BLaER1 treated with 17β-estradiol and CSF1 and Interleukin-3, amounts not matched to agents 10 nM and 100 nM (cell line): ENCODE measurements at regions not wholly inside any gene's neighbourhood (a gene's known extent, or its start where the extent isn't known, plus 50 kb on each side); places are given as distances from the start of the nearest gene placed in this dataset.

ENCODE experiments used
- H3K27ac ChIP-seq, 11 experiments: shearing (Covaris generic); formaldehyde crosslinking; 2 replicates each; pipeline ENCODE4 v1.8.1; 2022
- H3K27me3 ChIP-seq, 11 experiments: shearing (Covaris generic); formaldehyde crosslinking; 2 replicates each; pipeline ENCODE4 v1.8.1; 2022
- H3K36me3 ChIP-seq, 11 experiments: shearing (Covaris generic); formaldehyde crosslinking; 2 replicates each; pipeline ENCODE4 v1.8.1; 2022
- H3K4me1 ChIP-seq, 10 experiments: shearing (Covaris generic); formaldehyde crosslinking; 2 replicates each; pipeline ENCODE4 v1.8.1; 2022
- H3K4me2 ChIP-seq, 11 experiments: shearing (Covaris generic); formaldehyde crosslinking; 2 replicates each; pipeline ENCODE4 v1.8.1; 2022
- H3K4me3 ChIP-seq, 10 experiments: shearing (Covaris generic); formaldehyde crosslinking; 2 replicates each; pipeline ENCODE4 v1.8.1; 2022
- H3K9ac ChIP-seq, 11 experiments: shearing (Covaris generic); formaldehyde crosslinking; 2 replicates each; pipeline ENCODE4 v1.8.1; 2022
- H3K9me3 ChIP-seq, 11 experiments: shearing (Covaris generic); formaldehyde crosslinking; replicated peaks in 1 of 11; 2 replicates each; pipeline ENCODE4 v1.8.1; 2022
- H4K20me1 ChIP-seq, 11 experiments: shearing (Covaris generic); formaldehyde crosslinking; 2 replicates each; pipeline ENCODE4 v1.8.1; 2022
- Cebpa-rat ChIP-seq, 11 experiments: shearing (Covaris generic); IDR thresholded peaks; 2 replicates each; pipeline ENCODE4 v1.8.1; 2022

GRCh38 chr20:11311659-11312224, 606.0 kb upstream of the BTBD3 start:
- Histone ChIP-seq H3K27me3 (no peaks in the 10 kb centered on the region), H3K9me3 (no peaks in the 10 kb centered on the region), H4K20me1 (no peaks in the 10 kb centered on the region), H3K4me3 (no peak overlapping the region), H3K27ac (no peak overlapping the region), H3K9ac (no peak overlapping the region), H3K4me1 (no peaks in the 10 kb centered on the region), H3K36me3 (no peaks in the 10 kb centered on the region), H3K4me2 (no peak overlapping the region)
- TF ChIP-seq Cebpa-rat (IDR thresholded peaks at IDR 0.05), result no peak

GRCh38 chr20:11315525-11315924, 602.2 kb upstream of the BTBD3 start:
- H3K36me3 ChIP-seq, result no peaks in the 10 kb centered on the region
- H3K27ac ChIP-seq, result no peak overlapping the region
- H3K4me3 ChIP-seq, result no peak overlapping the region
- no peaks in the 10 kb centered on the region for H3K27me3 ChIP-seq
- no peak for TF ChIP-seq Cebpa-rat (IDR thresholded peaks at IDR 0.05)
- no peaks in the 10 kb centered on the region for H4K20me1 ChIP-seq
- no peak overlapping the region for H3K4me2 ChIP-seq
- peaks cover 0 to 8% (median 0%) of the 10 kb centered on the region in 11 experiments; a peak in 3 of 22 replicates for H3K9me3 ChIP-seq
- no peak overlapping the region for H3K9ac ChIP-seq
- no peaks in the 10 kb centered on the region for H3K4me1 ChIP-seq

- H3K9ac ChIP-seq, result no peak overlapping the region
- H4K20me1 ChIP-seq, result no peaks in the 10 kb centered on the region
- H3K4me3 ChIP-seq, result no peak overlapping the region
- no peak overlapping the region for H3K27ac ChIP-seq
- no peaks in the 10 kb centered on the region for H3K4me1 ChIP-seq
- peaks cover 0 to 12% (median under 1%) of the 10 kb centered on the region in 11 experiments; a peak in 10 of 22 replicates for H3K9me3 ChIP-seq
- H3K27me3 ChIP-seq, result no peaks in the 10 kb centered on the region
- TF ChIP-seq Cebpa-rat (IDR thresholded peaks at IDR 0.05), result no peak
- H3K36me3 ChIP-seq, result no peaks in the 10 kb centered on the region
- H3K4me2 ChIP-seq, result no peak overlapping the region
These were observed 601.4 kb upstream of the BTBD3 start for GRCh38 chr20:11316244-11316643.

- Histone ChIP-seq H3K27ac (no peak overlapping the region), H3K4me3 (no peak overlapping the region), H3K4me1 (no peaks in the 10 kb centered on the region), H3K9ac (no peak overlapping the region), H3K36me3 (no peaks in the 10 kb centered on the region), H4K20me1 (no peaks in the 10 kb centered on the region), H3K27me3 (no peaks in the 10 kb centered on the region), H3K9me3 (peaks cover 0 to 16% (median 4%) of the 10 kb centered on the region in 11 experiments; a peak in 11 of 22 replicates), H3K4me2 (no peak overlapping the region)
- TF ChIP-seq Cebpa-rat (IDR thresholded peaks at IDR 0.05), result no peak
These were observed 597.7 kb upstream of the BTBD3 start for GRCh38 chr20:11320033-11320432.

GRCh38 chr20:11323816-11324215, 593.9 kb upstream of the BTBD3 start:
- no peak for TF ChIP-seq Cebpa-rat (IDR thresholded peaks at IDR 0.05)
- Histone ChIP-seq H3K4me2 (no peak overlapping the region), H3K36me3 (no peaks in the 10 kb centered on the region)

GRCh38 chr20:11324990-11325389, 592.7 kb upstream of the BTBD3 start:
- H3K4me2 ChIP-seq, result no peak overlapping the region
- no peak overlapping the region for H3K4me3 ChIP-seq
- no peak overlapping the region for H3K9ac ChIP-seq
- no peaks in the 10 kb centered on the region for H3K36me3 ChIP-seq
- no peaks in the 10 kb centered on the region for H3K27me3 ChIP-seq
- H4K20me1 ChIP-seq, result no peaks in the 10 kb centered on the region
- H3K9me3 ChIP-seq, result peaks cover 0 to 10% (median 4%) of the 10 kb centered on the region in 11 experiments; a peak in 9 of 22 replicates
- H3K27ac ChIP-seq, result no peak overlapping the region
- no peaks in the 10 kb centered on the region for H3K4me1 ChIP-seq
- no peak for TF ChIP-seq Cebpa-rat (IDR thresholded peaks at IDR 0.05)

More at GRCh38 chr20:11323816-11324215, 593.9 kb upstream of the BTBD3 start:
- no peaks in the 10 kb centered on the region for H3K4me1 ChIP-seq
- no peak overlapping the region for H3K9ac ChIP-seq
- no peak overlapping the region for H3K27ac ChIP-seq
- H4K20me1 ChIP-seq, result no peaks in the 10 kb centered on the region
- H3K9me3 ChIP-seq, result peaks cover 0 to 10% (median 4%) of the 10 kb centered on the region in 11 experiments; a peak in 10 of 22 replicates
- H3K4me3 ChIP-seq, result no peak overlapping the region
- no peaks in the 10 kb centered on the region for H3K27me3 ChIP-seq

- TF ChIP-seq Cebpa-rat (IDR thresholded peaks at IDR 0.05), result no peak
- no peaks in the 10 kb centered on the region for H3K27me3 ChIP-seq
- no peaks in the 10 kb centered on the region for H3K9me3 ChIP-seq
- H4K20me1 ChIP-seq, result no peaks in the 10 kb centered on the region
- H3K4me3 ChIP-seq, result no peak overlapping the region
- H3K9ac ChIP-seq, result no peak overlapping the region
- no peaks in the 10 kb centered on the region for H3K36me3 ChIP-seq
- H3K4me1 ChIP-seq, result no peaks in the 10 kb centered on the region
- H3K27ac ChIP-seq, result no peak overlapping the region
- no peak overlapping the region for H3K4me2 ChIP-seq
These were observed 588.9 kb upstream of the BTBD3 start for GRCh38 chr20:11328839-11329238.

GRCh38 chr20:11329271-11329670, 588.4 kb upstream of the BTBD3 start:
- H3K9me3 ChIP-seq, result no peaks in the 10 kb centered on the region
- no peak overlapping the region for H3K9ac ChIP-seq
- no peaks in the 10 kb centered on the region for H3K27me3 ChIP-seq
- no peaks in the 10 kb centered on the region for H4K20me1 ChIP-seq
- no peak for TF ChIP-seq Cebpa-rat (IDR thresholded peaks at IDR 0.05)
- H3K4me2 ChIP-seq, result no peak overlapping the region
- no peaks in the 10 kb centered on the region for H3K36me3 ChIP-seq
- no peaks in the 10 kb centered on the region for H3K4me1 ChIP-seq
- H3K27ac ChIP-seq, result no peak overlapping the region
- H3K4me3 ChIP-seq, result no peak overlapping the region

- TF ChIP-seq Cebpa-rat (IDR thresholded peaks at IDR 0.05), result no peak
- Histone ChIP-seq H3K4me2 (no peak overlapping the region), H3K27ac (no peak overlapping the region), H3K9me3 (no peaks in the 10 kb centered on the region), H3K27me3 (no peaks in the 10 kb centered on the region), H3K36me3 (no peaks in the 10 kb centered on the region), H3K4me1 (no peaks in the 10 kb centered on the region), H3K9ac (no peak overlapping the region), H4K20me1 (no peaks in the 10 kb centered on the region), H3K4me3 (no peak overlapping the region)
These were observed 586.6 kb upstream of the BTBD3 start for GRCh38 chr20:11331096-11331495.

- H3K27ac ChIP-seq, result no peak overlapping the region
- H3K4me3 ChIP-seq, result no peak overlapping the region
- no peaks in the 10 kb centered on the region for H3K27me3 ChIP-seq
- no peaks in the 10 kb centered on the region for H3K36me3 ChIP-seq
- H3K9me3 ChIP-seq, result no peaks in the 10 kb centered on the region
- TF ChIP-seq Cebpa-rat (IDR thresholded peaks at IDR 0.05), result no peak
- H3K4me2 ChIP-seq, result no peak overlapping the region
- no peak overlapping the region for H3K9ac ChIP-seq
- H3K4me1 ChIP-seq, result no peaks in the 10 kb centered on the region
- H4K20me1 ChIP-seq, result no peaks in the 10 kb centered on the region
These were observed 585.3 kb upstream of the BTBD3 start for GRCh38 chr20:11332381-11332780.
